IgD-negative memory B cell (primary cell): ENCODE measurements at regions not wholly inside any gene's neighbourhood (a gene's known extent, or its start where the extent isn't known, plus 50 kb on each side); places are given as distances from the start of the nearest gene placed in this dataset.
A peak's percentile ranks its signal among the peaks of the same experiment; 100 is the strongest.

Source experiments
- H3K27ac Mint-ChIP-seq, 3 donors: one replicate each; pipeline ENCODE4 v1.8.0; 2020 to 2022; ENCODE audit warnings: mild to moderate bottlenecking in 3 of 3, mixed read lengths in 3 of 3, moderate library complexity in 1 of 3
- H3K27me3 Mint-ChIP-seq: one replicate; pipeline ENCODE4 v1.8.0; 2021; ENCODE audit warnings: mixed read lengths
- H3K36me3 Mint-ChIP-seq: one replicate; pipeline ENCODE4 v1.8.0; 2020; ENCODE audit warnings: mild to moderate bottlenecking, mixed read lengths
- H3K4me1 Mint-ChIP-seq, 3 donors: one replicate each; pipeline ENCODE4 v1.8.0; 2020 to 2022; ENCODE audit warnings: mixed read lengths in 3 of 3, mild to moderate bottlenecking in 1 of 3
- H3K4me3 Mint-ChIP-seq, 4 donors: one replicate each; pipeline ENCODE4 v1.8.0; 2020 to 2022; ENCODE audit warnings: mild to moderate bottlenecking in 4 of 4, mixed read lengths in 4 of 4, moderate library complexity in 3 of 4
- H3K9me3 Mint-ChIP-seq, 3 donors: one replicate each; pipeline ENCODE4 v1.8.0; 2020 to 2021; ENCODE audit warnings: mixed read lengths in 3 of 3, mild to moderate bottlenecking in 1 of 3

GRCh38 chr22:22039286-22040074 lies 56.9 kb upstream of the TOP3B start:
- Mint-ChIP-seq H3K36me3 (peaks cover 2% of the 10 kb centered on the region), H3K27me3 (no peaks in the 10 kb centered on the region), H3K4me1 (peaks cover 56 to 77% (median 59%) of the 10 kb centered on the region in 3 donors), H3K27ac (peak overlapping the region; percentile 11 to 74 (median 44)), H3K9me3 (peaks cover 0 to 2% (median 0%) of the 10 kb centered on the region in 3 donors), H3K4me3 (peak overlapping the region in 3 of 4 donors; percentile 13 to 78 (median 25))

GRCh38 chr22:22038178-22038880 lies 55.7 kb upstream of the TOP3B start:
- peaks cover 52 to 77% (median 63%) of the 10 kb centered on the region in 3 donors for H3K4me1 Mint-ChIP-seq
- peak overlapping the region in 3 of 4 donors; percentile 13 to 41 (median 30) for H3K4me3 Mint-ChIP-seq
- H3K9me3 Mint-ChIP-seq, result peaks cover 0 to 2% (median 0%) of the 10 kb centered on the region in 3 donors
- no peaks in the 10 kb centered on the region for H3K27me3 Mint-ChIP-seq
- peaks cover 2% of the 10 kb centered on the region for H3K36me3 Mint-ChIP-seq
- peak overlapping the region; percentile 71 to 91 (median 85) for H3K27ac Mint-ChIP-seq

GRCh38 chr22:22037740-22038139 lies 55.2 kb upstream of the TOP3B start:
- Mint-ChIP-seq H3K27me3 (no peaks in the 10 kb centered on the region), H3K27ac (peak overlapping the region; percentile 71 to 91 (median 85)), H3K4me1 (peaks cover 50 to 76% (median 59%) of the 10 kb centered on the region in 3 donors), H3K36me3 (peaks cover 2% of the 10 kb centered on the region), H3K4me3 (peak overlapping the region in 3 of 4 donors; percentile 46 to 67 (median 52)), H3K9me3 (peaks cover 0 to 2% (median 0%) of the 10 kb centered on the region in 3 donors)

GRCh38 chr22:22037229-22037628 lies 54.6 kb upstream of the TOP3B start:
- no peaks in the 10 kb centered on the region for H3K27me3 Mint-ChIP-seq
- peak overlapping the region; percentile 71 to 91 (median 85) for H3K27ac Mint-ChIP-seq
- H3K9me3 Mint-ChIP-seq, result peaks cover 0 to 2% (median 0%) of the 10 kb centered on the region in 3 donors
- peaks cover 2% of the 10 kb centered on the region for H3K36me3 Mint-ChIP-seq
- H3K4me1 Mint-ChIP-seq, result peaks cover 48 to 78% (median 63%) of the 10 kb centered on the region in 3 donors
- peak overlapping the region; percentile 5 to 67 (median 49) for H3K4me3 Mint-ChIP-seq

- H3K9me3 Mint-ChIP-seq, result peaks cover 0 to 2% (median 0%) of the 10 kb centered on the region in 3 donors
- no peaks in the 10 kb centered on the region for H3K27me3 Mint-ChIP-seq
- peak overlapping the region; percentile 71 to 91 (median 85) for H3K27ac Mint-ChIP-seq
- peak overlapping the region in 3 of 4 donors; percentile 46 to 67 (median 52) for H3K4me3 Mint-ChIP-seq
- H3K36me3 Mint-ChIP-seq, result peaks cover 2% of the 10 kb centered on the region
- H3K4me1 Mint-ChIP-seq, result peaks cover 48 to 77% (median 63%) of the 10 kb centered on the region in 3 donors
These were observed 54.0 kb upstream of the TOP3B start for GRCh38 chr22:22036588-22036987.

GRCh38 chr22:22035771-22036314 lies 53.3 kb upstream of the TOP3B start:
- Mint-ChIP-seq H3K4me3 (peak overlapping the region in 3 of 4 donors; percentile 2 to 67 (median 46)), H3K27me3 (no peaks in the 10 kb centered on the region), H3K9me3 (peaks cover 0 to 2% (median 0%) of the 10 kb centered on the region in 3 donors), H3K36me3 (peaks cover 2% of the 10 kb centered on the region), H3K27ac (peak overlapping the region; percentile 47 to 85 (median 47)), H3K4me1 (peaks cover 55 to 82% (median 70%) of the 10 kb centered on the region in 3 donors)

GRCh38 chr22:22035203-22035602 lies 52.6 kb upstream of the TOP3B start:
- peak overlapping the region in 2 of 3 donors; percentile 47 to 87 for H3K27ac Mint-ChIP-seq
- peaks cover 61 to 82% (median 73%) of the 10 kb centered on the region in 3 donors for H3K4me1 Mint-ChIP-seq
- H3K27me3 Mint-ChIP-seq, result no peaks in the 10 kb centered on the region
- peaks cover 0 to 2% (median 0%) of the 10 kb centered on the region in 3 donors for H3K9me3 Mint-ChIP-seq
- no peak overlapping the region for H3K4me3 Mint-ChIP-seq
- peaks cover under 1% of the 10 kb centered on the region for H3K36me3 Mint-ChIP-seq

- peak overlapping the region in 1 of 3 donors; percentile 87 for H3K27ac Mint-ChIP-seq
- no peaks in the 10 kb centered on the region for H3K27me3 Mint-ChIP-seq
- H3K9me3 Mint-ChIP-seq, result peaks cover 0 to 2% (median 0%) of the 10 kb centered on the region in 3 donors
- H3K4me1 Mint-ChIP-seq, result peaks cover 64 to 81% (median 78%) of the 10 kb centered on the region in 3 donors
- no peaks in the 10 kb centered on the region for H3K36me3 Mint-ChIP-seq
- no peak overlapping the region for H3K4me3 Mint-ChIP-seq
These were observed 52.0 kb upstream of the TOP3B start for GRCh38 chr22:22034469-22035132.

- Mint-ChIP-seq H3K4me1 (peaks cover 66 to 79% (median 78%) of the 10 kb centered on the region in 3 donors), H3K27ac (peak overlapping the region in 1 of 3 donors; percentile 26), H3K36me3 (no peaks in the 10 kb centered on the region), H3K4me3 (no peak overlapping the region), H3K9me3 (no peaks in the 10 kb centered on the region), H3K27me3 (no peaks in the 10 kb centered on the region)
These were observed 51.3 kb upstream of the TOP3B start for GRCh38 chr22:22033803-22034468.

- peak overlapping the region in 2 of 3 donors; percentile 12 to 98 for H3K27ac Mint-ChIP-seq
These were observed 50.6 kb upstream of the TOP3B start for GRCh38 chr22:22032906-22033802.

GRCh38 chr22:22032099-22032905 lies 49.7 kb upstream of the TOP3B start:
- H3K4me1 Mint-ChIP-seq, result peaks cover 62 to 68% (median 64%) of the 10 kb centered on the region in 3 donors
- H3K4me3 Mint-ChIP-seq, result peak overlapping the region in 3 of 4 donors; percentile 46 to 97 (median 49)
- no peaks in the 10 kb centered on the region for H3K27me3 Mint-ChIP-seq
- H3K36me3 Mint-ChIP-seq, result no peaks in the 10 kb centered on the region
- H3K27ac Mint-ChIP-seq, result peak overlapping the region in 2 of 3 donors; percentile 25 to 98
- no peaks in the 10 kb centered on the region for H3K9me3 Mint-ChIP-seq

More at GRCh38 chr22:22032906-22033802, 50.6 kb upstream of the TOP3B start:
- Mint-ChIP-seq H3K4me1 (peaks cover 66 to 75% (median 72%) of the 10 kb centered on the region in 3 donors), H3K27me3 (no peaks in the 10 kb centered on the region), H3K36me3 (no peaks in the 10 kb centered on the region), H3K4me3 (peak overlapping the region in 2 of 4 donors; percentile 46), H3K9me3 (no peaks in the 10 kb centered on the region)
